ENCODE measurements at regions not wholly inside any gene's neighbourhood (a gene's known extent, or its start where the extent isn't known, plus 50 kb on each side); places are given as distances from the start of the nearest gene placed in this dataset.

DNA sequence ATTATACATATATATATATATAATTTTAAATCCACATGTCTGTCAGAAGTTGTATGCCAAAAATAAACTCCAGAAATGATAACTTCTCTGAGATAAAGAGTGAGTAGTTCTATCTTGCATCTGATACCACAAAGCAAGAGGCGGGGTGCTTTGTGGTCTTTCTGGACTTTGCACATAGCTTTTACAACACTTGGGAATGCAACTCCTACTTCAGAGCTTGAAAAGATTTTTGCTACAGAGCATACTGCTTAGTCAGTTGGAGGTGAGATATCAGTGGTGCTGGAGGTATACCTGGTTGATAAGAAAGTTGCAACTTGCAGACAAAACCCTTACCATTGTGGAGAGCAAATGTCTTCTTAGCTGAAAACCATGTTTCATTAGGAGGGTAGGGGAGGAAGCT lies 1384.5 kb upstream of the NUDT12 start:
- no peak overlapping the region for H3K4me3 ChIP-seq (ENCODE audit: insufficient read depth, low read depth, low read length)
- no peak overlapping the region for H2BK15ac ChIP-seq (ENCODE audit: low read depth, low read length)
- H3K27ac ChIP-seq (ENCODE audit: insufficient read depth, low read length) = no peak overlapping the region
- H2AK9ac ChIP-seq (replicated peaks; ENCODE audit: low read depth, low read length, poor library complexity) = no peak overlapping the region
- peaks cover 10% of the 10 kb centered on the region; the same call in 1 of the 2 replicates for H3K9me3 ChIP-seq (ENCODE audit: control insufficient read depth, insufficient read depth, low read length)
- TF ChIP-seq POLR2A (IDR thresholded peaks at IDR 0.05; ENCODE audit: low read depth, low read length) (no peak), FOS (IDR thresholded peaks at IDR 0.05; ENCODE audit: low read depth, low read length) (no peak)
- TF ChIP-seq, protein P1, sequence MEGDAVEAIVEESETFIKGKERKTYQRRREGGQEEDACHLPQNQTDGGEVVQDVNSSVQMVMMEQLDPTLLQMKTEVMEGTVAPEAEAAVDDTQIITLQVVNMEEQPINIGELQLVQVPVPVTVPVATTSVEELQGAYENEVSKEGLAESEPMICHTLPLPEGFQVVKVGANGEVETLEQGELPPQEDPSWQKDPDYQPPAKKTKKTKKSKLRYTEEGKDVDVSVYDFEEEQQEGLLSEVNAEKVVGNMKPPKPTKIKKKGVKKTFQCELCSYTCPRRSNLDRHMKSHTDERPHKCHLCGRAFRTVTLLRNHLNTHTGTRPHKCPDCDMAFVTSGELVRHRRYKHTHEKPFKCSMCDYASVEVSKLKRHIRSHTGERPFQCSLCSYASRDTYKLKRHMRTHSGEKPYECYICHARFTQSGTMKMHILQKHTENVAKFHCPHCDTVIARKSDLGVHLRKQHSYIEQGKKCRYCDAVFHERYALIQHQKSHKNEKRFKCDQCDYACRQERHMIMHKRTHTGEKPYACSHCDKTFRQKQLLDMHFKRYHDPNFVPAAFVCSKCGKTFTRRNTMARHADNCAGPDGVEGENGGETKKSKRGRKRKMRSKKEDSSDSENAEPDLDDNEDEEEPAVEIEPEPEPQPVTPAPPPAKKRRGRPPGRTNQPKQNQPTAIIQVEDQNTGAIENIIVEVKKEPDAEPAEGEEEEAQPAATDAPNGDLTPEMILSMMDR (conservative IDR thresholded peaks at IDR 0.05; ENCODE audit: low read depth, low read length) = no peak
- H4K8ac ChIP-seq (ENCODE audit: low read depth in 2 of 2, low read length in 2 of 2) = no peak overlapping the region
- no peaks in the 10 kb centered on the region for H3K27me3 ChIP-seq (ENCODE audit: control insufficient read depth, insufficient read depth, low read length)
- H3K4me2 ChIP-seq (ENCODE audit: low read depth, low read length) = no peak overlapping the region
- WGBS, 2 experiments (ENCODE audit: extremely low coverage in 2 of 2, insufficient read length in 1 of 2) = no CpG with 5 or more reads among the region's 1 CpG
- no peak overlapping the region for H4K5ac ChIP-seq (ENCODE audit: low read depth, low read length)
- no peak overlapping the region for H2BK120ac ChIP-seq (ENCODE audit: low read depth, low read length)
- CTCF ChIA-PET = no interaction called here
- dilution Hi-C loops (cut with HindIII; ENCODE audit: low sequenced_read_pairs, unreplicated experiment) (no loop called here), intact Hi-C loops (cut with micrococcal nuclease) (no loop called here), in situ Hi-C loops (cut with MboI; ENCODE audit: low sequenced_read_pairs) (no loop called here)
- no peaks in the 10 kb centered on the region for H3K9me1 ChIP-seq (ENCODE audit: insufficient read depth, low read length)
- H4K20me1 ChIP-seq (ENCODE audit: insufficient read depth, low read length) = no peaks in the 10 kb centered on the region
- no peaks in the 10 kb centered on the region for H3K36me3 ChIP-seq (ENCODE audit: control insufficient read depth, insufficient read depth, low read length)
- no peak overlapping the region for H3K23ac ChIP-seq (ENCODE audit: low read depth, low read length)
- no peak overlapping the region for H2AK5ac ChIP-seq (ENCODE audit: low read depth, low read length)
- POLR2A ChIA-PET (ENCODE audit: unreplicated experiment) = no interaction called here
- no peaks in the 10 kb centered on the region for H3K79me1 ChIP-seq (ENCODE audit: low read depth in 1 of 2, low read length in 2 of 2)
- H3K14ac ChIP-seq (replicated peaks; ENCODE audit: low read depth, low read length) = no peak overlapping the region
- H3K9ac ChIP-seq (ENCODE audit: low read depth, low read length) = no peak overlapping the region
- no peaks in the 10 kb centered on the region for H3K4me1 ChIP-seq (ENCODE audit: control insufficient read depth, insufficient read depth, low read length)
- H2BK5ac ChIP-seq (ENCODE audit: low read depth, low read length, poor library complexity, severe bottlenecking) = no peak overlapping the region
- ATAC-seq (ENCODE audit: low read depth) = no peak
- BruUV-seq (replicated peaks) = no TSS peak
- no peak for DNase-seq
- no peak overlapping the region for H2AFZ ChIP-seq (replicated peaks; ENCODE audit: low read length, poor library complexity)
- no peak overlapping the region for H3K18ac ChIP-seq (ENCODE audit: low read depth, low read length)
- no peak overlapping the region for H4K91ac ChIP-seq (ENCODE audit: insufficient read depth, low read depth, low read length)
- no peak overlapping the region for H2BK20ac ChIP-seq (ENCODE audit: low read depth, low read length)
- no peak overlapping the region for H3K56ac ChIP-seq (ENCODE audit: extremely low read depth, insufficient read depth, low read length)
- no peak overlapping the region for H3K4ac ChIP-seq (ENCODE audit: low read depth, low read length)

Measured in IMR-90 (cell line).